GM23248 (cell line): ENCODE measurements at regions not wholly inside any gene's neighbourhood (a gene's known extent, or its start where the extent isn't known, plus 50 kb on each side); places are given as distances from the start of the nearest gene placed in this dataset.

Source experiments
- DNase-seq: peaks from one replicate; pipeline ENCODE4 v3.0.0-alpha.2; 2015
- H2AFZ ChIP-seq: fragments of 200-600 bp; sonication (generic); 2 replicates; pipeline ENCODE4 v1.6.1; 2016; ENCODE audit warnings: antibody characterized with exemption
- H3F3A ChIP-seq: fragments of 200-600 bp; sonication (generic); 2 replicates; pipeline ENCODE4 v1.6.1; 2016; ENCODE audit warnings: mild to moderate bottlenecking, antibody characterized with exemption, mixed run types; ENCODE audit not compliant: insufficient read depth
- H3K27ac ChIP-seq: fragments of 200-600 bp; sonication (generic); 2 replicates; pipeline ENCODE4 v1.5.1; 2016; ENCODE audit warnings: mild to moderate bottlenecking
- H3K27me3 ChIP-seq: fragments of 200-600 bp; sonication (generic); replicated peaks from 2 replicates; pipeline ENCODE4 v1.6.1; 2016; ENCODE audit warnings: mild to moderate bottlenecking; ENCODE audit not compliant: insufficient read depth
- H3K36me3 ChIP-seq: fragments of 200-600 bp; sonication (generic); 2 replicates; pipeline ENCODE4 v1.6.1; 2016; ENCODE audit warnings: low read depth, mild to moderate bottlenecking
- H3K4me1 ChIP-seq: fragments of 200-600 bp; sonication (generic); 2 replicates; pipeline ENCODE4 v1.6.1; 2016; ENCODE audit warnings: mild to moderate bottlenecking; ENCODE audit not compliant: insufficient read depth
- H3K4me2 ChIP-seq: fragments of 200-600 bp; sonication (generic); one replicate; pipeline ENCODE4 v1.6.1; 2016; ENCODE audit warnings: mild to moderate bottlenecking; ENCODE audit not compliant: unreplicated experiment
- H3K4me3 ChIP-seq: fragments of 200-600 bp; sonication (generic); 2 replicates; pipeline ENCODE4 v1.5.1; 2016; ENCODE audit warnings: mild to moderate bottlenecking
- H3K79me2 ChIP-seq: fragments of 200-600 bp; sonication (generic); 2 replicates; pipeline ENCODE4 v1.6.1; 2016; ENCODE audit warnings: mild to moderate bottlenecking; ENCODE audit not compliant: insufficient read depth
- H3K9ac ChIP-seq: fragments of 200-600 bp; sonication (generic); 2 replicates; pipeline ENCODE4 v1.6.1; 2016; ENCODE audit warnings: mild to moderate bottlenecking
- H3K9me2 ChIP-seq: fragments of 200-600 bp; sonication (generic); 2 replicates; pipeline ENCODE4 v1.6.1; 2016; ENCODE audit warnings: mixed run types, mild to moderate bottlenecking, moderate library complexity; ENCODE audit not compliant: insufficient read depth
- H3K9me3 ChIP-seq: fragments of 200-600 bp; sonication (generic); one replicate; pipeline ENCODE4 v1.6.1; 2017; ENCODE audit warnings: low read depth
- H4K20me1 ChIP-seq: fragments of 200-600 bp; sonication (generic); 2 replicates; pipeline ENCODE4 v1.6.0; 2016; ENCODE audit not compliant: insufficient read depth
- EZH2 ChIP-seq: fragments of 200-600 bp; sonication (generic); IDR thresholded peaks from 2 replicates; pipeline ENCODE4 v1.6.1; 2018; ENCODE audit warnings: antibody characterized with exemption, mild to moderate bottlenecking; ENCODE audit not compliant: insufficient read depth, poor library complexity, severe bottlenecking
- EZH2phosphoT487 ChIP-seq: fragments of 200-600 bp; sonication (generic); IDR thresholded peaks from 2 replicates; pipeline ENCODE4 v1.6.1; 2018; ENCODE audit warnings: antibody characterized with exemption, moderate library complexity, mild to moderate bottlenecking, low read depth; ENCODE audit not compliant: insufficient read depth
- WGBS, 2 experiments: methylation state at CpG; one replicate each; pipeline ENCODE4 v1.1.6; 2015 to 2017; ENCODE audit warnings: low lambda C conversion rate in 2 of 2, low coverage in 1 of 2; ENCODE audit errors: missing lambda C conversion rate in 2 of 2; 5-methylcytosine and 5-hydroxymethylcytosine counted together
- in situ Hi-C: fragments of 300-500 bp; cut with MboI; formaldehyde crosslinking; loops from 2 replicates; pipeline ENCODE4 v1.15.0; 2020

- H2AFZ ChIP-seq = no peak overlapping the region
- TF ChIP-seq EZH2phosphoT487 = no peak
- TF ChIP-seq EZH2 = no peak
- no peak overlapping the region for H3K9ac ChIP-seq
- no peaks in the 10 kb centered on the region for H3K79me2 ChIP-seq
- no peak for DNase-seq
- H3K4me1 ChIP-seq = no peaks in the 10 kb centered on the region
- in situ Hi-C loops = no loop called here
- no peak overlapping the region for H3K27ac ChIP-seq
- H3K36me3 ChIP-seq = no peaks in the 10 kb centered on the region
- H3K9me3 ChIP-seq = no peaks in the 10 kb centered on the region
- no peak overlapping the region for H3K4me3 ChIP-seq
- no peaks in the 10 kb centered on the region for H3K27me3 ChIP-seq
- WGBS, 2 experiments = 32 to 33% methylated on average over 7 of the region's 7 CpGs
- H4K20me1 ChIP-seq = no peaks in the 10 kb centered on the region
- H3F3A ChIP-seq = no peaks in the 10 kb centered on the region
- H3K4me2 ChIP-seq = no peak overlapping the region
- no peaks in the 10 kb centered on the region for H3K9me2 ChIP-seq
These were observed 181.3 kb downstream of the OR13H1 start for GRCh38 chrX:131725001-131725654.

GRCh38 chrX:131727778-131728177 lies 183.9 kb downstream of the OR13H1 start:
- Histone ChIP-seq H3K79me2 (no peaks in the 10 kb centered on the region), H3K4me1 (no peaks in the 10 kb centered on the region), H3K9ac (no peak overlapping the region), H3K27me3 (no peaks in the 10 kb centered on the region), H2AFZ (no peak overlapping the region), H3K36me3 (no peaks in the 10 kb centered on the region), H3K4me3 (no peak overlapping the region), H3K9me3 (no peaks in the 10 kb centered on the region), H3K27ac (no peak overlapping the region), H3K9me2 (no peaks in the 10 kb centered on the region), H4K20me1 (no peaks in the 10 kb centered on the region), H3K4me2 (no peak overlapping the region), H3F3A (no peaks in the 10 kb centered on the region)
- no peak for DNase-seq
- in situ Hi-C loops = no loop called here
- TF ChIP-seq EZH2phosphoT487 (no peak), EZH2 (no peak)
- WGBS, 2 experiments = 20 to 24% methylated on average over 9 of the region's 9 CpGs

- Histone ChIP-seq H3K27ac (no peak overlapping the region), H3K4me3 (no peak overlapping the region), H3K36me3 (no peaks in the 10 kb centered on the region), H3K9me3 (no peaks in the 10 kb centered on the region), H2AFZ (no peak overlapping the region), H3F3A (no peaks in the 10 kb centered on the region), H3K4me1 (no peaks in the 10 kb centered on the region), H3K4me2 (no peak overlapping the region), H3K9ac (no peak overlapping the region), H3K27me3 (no peaks in the 10 kb centered on the region), H4K20me1 (no peaks in the 10 kb centered on the region), H3K9me2 (no peaks in the 10 kb centered on the region), H3K79me2 (no peaks in the 10 kb centered on the region)
- no peak for TF ChIP-seq EZH2phosphoT487
- no peak for TF ChIP-seq EZH2
- in situ Hi-C loops = no loop called here
- 47 to 48% methylated on average over 19 of the region's 19 CpGs for WGBS, 2 experiments
- no peak for DNase-seq
These were observed 184.6 kb downstream of the OR13H1 start for GRCh38 chrX:131728295-131729145.

DNA sequence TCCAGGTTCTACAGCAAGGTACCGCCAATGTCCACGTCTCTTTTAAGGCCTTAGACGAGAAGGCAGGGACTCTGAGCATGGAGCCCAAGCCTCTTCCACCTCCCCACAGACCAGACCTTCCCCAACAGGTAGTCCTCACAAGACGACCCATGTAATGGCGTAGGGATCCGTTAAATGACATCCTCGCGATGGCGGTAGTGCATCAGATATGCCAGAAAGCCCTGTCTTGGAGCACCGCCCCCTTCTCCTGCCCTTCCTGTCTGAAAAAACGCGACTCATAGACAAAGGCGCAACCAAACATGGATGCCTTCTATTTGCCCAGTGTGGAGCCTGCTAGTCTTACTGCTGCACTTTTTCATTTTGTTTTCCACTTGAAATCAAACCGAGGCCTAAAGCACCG lies 185.4 kb downstream of the OR13H1 start:
- H3K36me3 ChIP-seq = no peaks in the 10 kb centered on the region
- in situ Hi-C loops = no loop called here
- H3K4me2 ChIP-seq = no peak overlapping the region
- H3K4me3 ChIP-seq = no peak overlapping the region
- no peaks in the 10 kb centered on the region for H3K4me1 ChIP-seq
- no peaks in the 10 kb centered on the region for H3K9me2 ChIP-seq
- no peaks in the 10 kb centered on the region for H3K27me3 ChIP-seq
- H4K20me1 ChIP-seq = no peaks in the 10 kb centered on the region
- 29 to 47% methylated on average over 9 to 15 of the region's 15 CpGs for WGBS, 2 experiments
- no peak overlapping the region for H3K27ac ChIP-seq
- no peak overlapping the region for H2AFZ ChIP-seq
- no peak for DNase-seq
- H3K9me3 ChIP-seq = no peaks in the 10 kb centered on the region
- no peak for TF ChIP-seq EZH2phosphoT487
- TF ChIP-seq EZH2 = no peak
- no peaks in the 10 kb centered on the region for H3K79me2 ChIP-seq
- no peaks in the 10 kb centered on the region for H3F3A ChIP-seq
- no peak overlapping the region for H3K9ac ChIP-seq
